Body of pancreas (tissue), 4 donors: ENCODE measurements at regions not wholly inside any gene's neighbourhood (a gene's known extent, or its start where the extent isn't known, plus 50 kb on each side); places are given as distances from the start of the nearest gene placed in this dataset.

Experiments used
- CTCF ChIP-seq, 7 experiments: fragments of 450-650 bp in 4 of 7; fragments of 200-600 bp in 3 of 7; sonication (generic) in 3 of 7; IDR thresholded peaks; one replicate each; pipeline ENCODE4 v1.5.1; 2016 to 2019; ENCODE audit warnings: antibody characterized with exemption in 7 of 7
- POLR2A ChIP-seq, 3 donors: fragments of 450-650 bp; IDR thresholded peaks; one replicate each; pipeline ENCODE4 v1.6.1; 2016; ENCODE audit warnings: antibody characterized with exemption in 3 of 3, mild to moderate bottlenecking in 2 of 3

GRCh38 chr3:180223268-180223667 is 186.5 kb upstream of the PEX5L start:
- TF ChIP-seq CTCF (IDR thresholded peaks at IDR 0.05) (no peak), POLR2A (IDR thresholded peaks at IDR 0.05) (no peak)
